ENCODE measurements at regions not wholly inside any gene's neighbourhood (a gene's known extent, or its start where the extent isn't known, plus 50 kb on each side); places are given as distances from the start of the nearest gene placed in this dataset.

DNA sequence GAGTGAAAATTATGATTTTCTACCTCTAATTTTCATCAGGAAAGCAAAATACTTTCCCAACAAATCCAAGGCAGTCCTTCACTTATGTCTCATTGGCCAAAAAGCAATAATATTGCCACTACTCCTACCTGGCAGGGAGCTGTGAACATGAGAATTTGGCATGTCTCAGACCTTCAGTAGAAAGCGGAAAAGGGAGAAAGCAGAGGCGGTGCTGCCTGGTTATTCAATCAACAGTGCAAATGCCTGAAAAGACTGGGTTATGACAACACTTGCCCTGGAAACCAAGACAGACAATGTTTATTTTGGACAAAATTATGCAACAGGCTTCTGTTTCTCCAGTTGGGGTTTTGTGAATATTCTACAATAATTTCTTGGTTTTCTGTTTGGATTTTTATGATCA lies 194.4 kb downstream of the TAF11L14 start:
- DNase-seq: no peak
- no peaks in the 10 kb centered on the region for H3K36me3 ChIP-seq
- WGBS, 5 donors: 66 to 84% (median 75%) methylated on average over 2 of the region's 2 CpGs
- TF ChIP-seq POLR2A (IDR thresholded peaks at IDR 0.05) (no peak), POLR2AphosphoS5 (IDR thresholded peaks at IDR 0.05) (no peak), EP300 (IDR thresholded peaks at IDR 0.05) (no peak)
- TF ChIP-seq, protein P1, sequence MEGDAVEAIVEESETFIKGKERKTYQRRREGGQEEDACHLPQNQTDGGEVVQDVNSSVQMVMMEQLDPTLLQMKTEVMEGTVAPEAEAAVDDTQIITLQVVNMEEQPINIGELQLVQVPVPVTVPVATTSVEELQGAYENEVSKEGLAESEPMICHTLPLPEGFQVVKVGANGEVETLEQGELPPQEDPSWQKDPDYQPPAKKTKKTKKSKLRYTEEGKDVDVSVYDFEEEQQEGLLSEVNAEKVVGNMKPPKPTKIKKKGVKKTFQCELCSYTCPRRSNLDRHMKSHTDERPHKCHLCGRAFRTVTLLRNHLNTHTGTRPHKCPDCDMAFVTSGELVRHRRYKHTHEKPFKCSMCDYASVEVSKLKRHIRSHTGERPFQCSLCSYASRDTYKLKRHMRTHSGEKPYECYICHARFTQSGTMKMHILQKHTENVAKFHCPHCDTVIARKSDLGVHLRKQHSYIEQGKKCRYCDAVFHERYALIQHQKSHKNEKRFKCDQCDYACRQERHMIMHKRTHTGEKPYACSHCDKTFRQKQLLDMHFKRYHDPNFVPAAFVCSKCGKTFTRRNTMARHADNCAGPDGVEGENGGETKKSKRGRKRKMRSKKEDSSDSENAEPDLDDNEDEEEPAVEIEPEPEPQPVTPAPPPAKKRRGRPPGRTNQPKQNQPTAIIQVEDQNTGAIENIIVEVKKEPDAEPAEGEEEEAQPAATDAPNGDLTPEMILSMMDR (IDR thresholded peaks at IDR 0.05): no peak
- no peaks in the 10 kb centered on the region for H3K4me1 ChIP-seq
- H3K27me3 ChIP-seq: no peaks in the 10 kb centered on the region
- no peak overlapping the region for H3K4me3 ChIP-seq
- intact Hi-C loops (cut with DNase I; ENCODE audit: low total_unique reads): no loop called here
- H3K27ac ChIP-seq: no peak overlapping the region
- H3K9me3 ChIP-seq: no peaks in the 10 kb centered on the region

DNA sequence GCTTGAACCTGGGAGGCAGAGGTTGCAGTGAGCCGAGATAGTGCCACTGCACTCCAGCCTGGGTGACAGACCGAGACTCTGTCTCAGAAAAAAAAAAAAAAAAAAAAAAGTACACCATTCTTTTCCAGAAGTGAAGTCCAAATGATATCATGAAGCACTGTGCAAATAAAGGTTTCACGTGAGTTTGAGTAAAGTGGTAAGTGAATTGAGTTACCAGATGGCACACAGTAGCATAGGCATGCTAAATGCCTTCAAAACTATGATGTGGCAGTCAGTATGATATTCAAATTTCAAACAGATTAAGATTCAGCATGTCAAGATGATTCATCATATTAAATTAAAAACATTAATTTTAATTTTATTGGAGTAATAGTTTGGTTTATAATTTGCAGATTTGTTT lies 195.2 kb downstream of the TAF11L14 start:
- no peaks in the 10 kb centered on the region for H3K27me3 ChIP-seq
- H3K9me3 ChIP-seq: no peaks in the 10 kb centered on the region
- intact Hi-C loops (cut with DNase I; ENCODE audit: low total_unique reads): no loop called here
- no peaks in the 10 kb centered on the region for H3K4me1 ChIP-seq
- WGBS, 5 donors: 31 to 57% (median 51%) methylated on average over 2 to 3 of the region's 3 CpGs
- no peak overlapping the region for H3K4me3 ChIP-seq
- no peak overlapping the region for H3K27ac ChIP-seq
- TF ChIP-seq, protein P1 (IDR thresholded peaks at IDR 0.05): no peak
- TF ChIP-seq POLR2AphosphoS5 (IDR thresholded peaks at IDR 0.05) (no peak), EP300 (IDR thresholded peaks at IDR 0.05) (no peak), POLR2A (IDR thresholded peaks at IDR 0.05) (no peak)
- no peaks in the 10 kb centered on the region for H3K36me3 ChIP-seq
- DNase-seq: no peak

DNA sequence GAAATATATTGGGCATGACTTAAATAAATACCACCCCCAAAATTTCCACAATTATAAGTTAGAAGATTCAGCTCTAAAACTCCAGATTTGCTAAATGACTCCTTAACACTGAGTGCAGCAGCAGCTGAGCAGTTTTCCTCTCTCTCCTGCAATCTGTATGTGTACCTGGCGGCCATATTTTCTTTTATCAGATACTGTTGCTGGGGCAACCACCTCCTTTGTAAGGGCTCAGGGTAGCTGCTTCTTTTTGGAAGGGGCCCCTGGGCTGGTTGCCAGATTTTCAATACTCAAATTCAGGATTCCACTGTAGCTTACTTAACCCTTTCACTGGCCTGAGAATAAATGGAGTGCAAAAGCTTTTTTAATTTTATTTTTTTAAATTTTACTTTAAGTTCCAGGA lies 197.0 kb downstream of the TAF11L14 start:
- Histone ChIP-seq H3K4me3 (no peak overlapping the region), H3K27me3 (no peaks in the 10 kb centered on the region), H3K9me3 (no peaks in the 10 kb centered on the region), H3K4me1 (no peaks in the 10 kb centered on the region), H3K36me3 (no peaks in the 10 kb centered on the region), H3K27ac (no peak overlapping the region)
- intact Hi-C loops (cut with DNase I; ENCODE audit: low total_unique reads): no loop called here
- peak in 1 of 2 donors; percentile 48 for DNase-seq
- WGBS, 5 donors: 12 to 37% (median 32%) methylated on average over 1 of the region's 1 CpG
- TF ChIP-seq, protein P1 (IDR thresholded peaks at IDR 0.05): no peak
- TF ChIP-seq EP300 (IDR thresholded peaks at IDR 0.05) (no peak), POLR2AphosphoS5 (IDR thresholded peaks at IDR 0.05) (no peak), POLR2A (IDR thresholded peaks at IDR 0.05) (no peak)

DNA sequence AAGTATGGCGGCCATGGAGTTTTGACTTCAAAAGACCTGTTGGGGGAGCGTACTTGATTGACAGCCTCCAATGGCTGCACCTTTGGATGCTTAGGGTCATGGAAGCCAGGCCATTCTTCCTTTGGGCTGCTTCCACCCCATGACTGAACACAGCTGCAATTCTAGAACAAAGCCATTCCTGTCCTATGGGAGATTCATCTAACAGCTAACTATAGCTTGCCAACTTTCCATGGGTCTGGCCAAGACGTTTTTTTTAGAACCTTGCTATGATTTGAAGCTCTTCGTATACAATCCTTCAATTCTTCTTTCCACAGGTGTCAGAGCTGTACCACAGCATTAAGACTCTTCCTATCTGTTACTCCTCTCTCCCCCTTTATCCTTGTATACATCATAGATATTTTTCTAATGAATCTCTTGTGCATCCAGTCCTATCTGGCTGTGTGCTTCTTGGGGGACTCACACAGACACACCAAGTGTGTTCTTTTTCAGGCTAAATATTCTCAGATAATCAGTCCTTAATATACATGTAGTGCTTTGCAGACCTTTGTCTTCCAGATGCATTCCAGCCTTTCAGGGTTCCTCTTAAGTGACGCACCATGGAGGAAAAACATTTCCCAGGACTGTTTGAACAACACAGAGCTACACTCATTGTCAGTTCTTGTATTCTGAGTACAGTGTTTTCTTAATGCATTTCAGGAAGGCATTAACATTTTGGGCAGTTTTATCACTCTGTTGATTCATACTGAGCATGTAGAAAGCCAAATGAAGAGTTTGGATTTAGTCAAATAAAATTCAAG lies 198.9 kb downstream of the TAF11L14 start:
- H3K36me3 ChIP-seq: no peaks in the 10 kb centered on the region
- 63 to 81% (median 72%) methylated on average over 5 of the region's 5 CpGs for WGBS, 5 donors
- no peaks in the 10 kb centered on the region for H3K27me3 ChIP-seq
- peaks cover 0 to 8% (median 3%) of the 10 kb centered on the region in 4 donors for H3K9me3 ChIP-seq
- intact Hi-C loops (cut with DNase I; ENCODE audit: low total_unique reads): no loop called here
- no peaks in the 10 kb centered on the region for H3K4me1 ChIP-seq
- no peak overlapping the region for H3K27ac ChIP-seq
- DNase-seq: no peak
- no peak overlapping the region for H3K4me3 ChIP-seq
- no peak for TF ChIP-seq POLR2AphosphoS5 (IDR thresholded peaks at IDR 0.05)
- no peak for TF ChIP-seq EP300 (IDR thresholded peaks at IDR 0.05)
- TF ChIP-seq POLR2A (IDR thresholded peaks at IDR 0.05): no peak
- TF ChIP-seq, protein P1 (IDR thresholded peaks at IDR 0.05): no peak
